Endometrial microvascular endothelial cells (primary cell): ENCODE measurements at regions not wholly inside any gene's neighbourhood (a gene's known extent, or its start where the extent isn't known, plus 50 kb on each side); places are given as distances from the start of the nearest gene placed in this dataset.

ENCODE experiments used
- in situ Hi-C: cut with HindIII; loops from 2 replicates; pipeline ENCODE4 v1.10.0; 2017; ENCODE audit warnings: low sequenced_read_pairs, low pct_unique_long_range_greater_than_20kb; ENCODE audit errors: inconsistent ontology term

- in situ Hi-C loops, result no loop called here
Observed at GRCh38 chr1:199937661-199938060, 89.8 kb upstream of the NR5A2 start.

- in situ Hi-C loops, result no loop called here
Observed at GRCh38 chr1:199944986-199945385, 82.5 kb upstream of the NR5A2 start.

- in situ Hi-C loops, result no loop called here
Observed at GRCh38 chr1:199945591-199945990, 81.9 kb upstream of the NR5A2 start.

- in situ Hi-C loops, result no loop called here
Observed at GRCh38 chr1:199946305-199947155, 81.0 kb upstream of the NR5A2 start.

GRCh38 chr1:199948587-199949280, 78.8 kb upstream of the NR5A2 start:
- in situ Hi-C loops, result no loop called here

GRCh38 chr1:199951005-199951404, 76.5 kb upstream of the NR5A2 start:
- in situ Hi-C loops, result loop anchor here (25.0 kb wide), 1 partner anchor 264 kb away; no protein-coding TSS in a partner anchor

GRCh38 chr1:199953651-199954050, 73.9 kb upstream of the NR5A2 start:
- in situ Hi-C loops, result loop anchor here (25.0 kb wide), 1 partner anchor 266 kb away; no protein-coding TSS in a partner anchor

GRCh38 chr1:199954699-199955098, 72.8 kb upstream of the NR5A2 start:
- in situ Hi-C loops, result loop anchor here (25.0 kb wide), 1 partner anchor 267 kb away; no protein-coding TSS in a partner anchor

- in situ Hi-C loops, result loop anchor here (25.0 kb wide), 1 partner anchor 268 kb away; no protein-coding TSS in a partner anchor
Observed at GRCh38 chr1:199955235-199955634, 72.3 kb upstream of the NR5A2 start.

- in situ Hi-C loops, result loop anchor here (25.0 kb wide), 1 partner anchor 269 kb away; no protein-coding TSS in a partner anchor
Observed at GRCh38 chr1:199956005-199956404, 71.5 kb upstream of the NR5A2 start.

GRCh38 chr1:199959033-199959774, 68.3 kb upstream of the NR5A2 start:
- in situ Hi-C loops, result loop anchor here (25.0 kb wide), 1 partner anchor 272 kb away; no protein-coding TSS in a partner anchor

GRCh38 chr1:199959775-199960110, 67.8 kb upstream of the NR5A2 start:
- in situ Hi-C loops, result loop anchor here (25.0 kb wide), 1 partner anchor 272 kb away; no protein-coding TSS in a partner anchor

- in situ Hi-C loops, result loop anchor here (25.0 kb wide), 1 partner anchor 283 kb away; no protein-coding TSS in a partner anchor
Observed at GRCh38 chr1:199970125-199970524, 57.4 kb upstream of the NR5A2 start.

GRCh38 chr1:199976496-199977144, 50.9 kb upstream of the NR5A2 start:
- in situ Hi-C loops, result no loop called here
